Caki2 (cell line): ENCODE measurements at regions not wholly inside any gene's neighbourhood (a gene's known extent, or its start where the extent isn't known, plus 50 kb on each side); places are given as distances from the start of the nearest gene placed in this dataset.
"Not testable (repeated sequence)": the region's sequence is repeated elsewhere in the genome, so short reads cannot be mapped to it uniquely, and the experiment has no call there.

Experiments
- DNase-seq: peaks from one replicate; pipeline ENCODE4 v3.0.0-alpha.2; 2015; ENCODE audit warnings: low read depth
- in situ Hi-C: cut with HindIII; loops from 2 replicates; pipeline ENCODE4 v1.10.0; 2016; ENCODE audit warnings: low sequenced_read_pairs, low pct_unique_long_range_greater_than_20kb, mixed read lengths

DNA sequence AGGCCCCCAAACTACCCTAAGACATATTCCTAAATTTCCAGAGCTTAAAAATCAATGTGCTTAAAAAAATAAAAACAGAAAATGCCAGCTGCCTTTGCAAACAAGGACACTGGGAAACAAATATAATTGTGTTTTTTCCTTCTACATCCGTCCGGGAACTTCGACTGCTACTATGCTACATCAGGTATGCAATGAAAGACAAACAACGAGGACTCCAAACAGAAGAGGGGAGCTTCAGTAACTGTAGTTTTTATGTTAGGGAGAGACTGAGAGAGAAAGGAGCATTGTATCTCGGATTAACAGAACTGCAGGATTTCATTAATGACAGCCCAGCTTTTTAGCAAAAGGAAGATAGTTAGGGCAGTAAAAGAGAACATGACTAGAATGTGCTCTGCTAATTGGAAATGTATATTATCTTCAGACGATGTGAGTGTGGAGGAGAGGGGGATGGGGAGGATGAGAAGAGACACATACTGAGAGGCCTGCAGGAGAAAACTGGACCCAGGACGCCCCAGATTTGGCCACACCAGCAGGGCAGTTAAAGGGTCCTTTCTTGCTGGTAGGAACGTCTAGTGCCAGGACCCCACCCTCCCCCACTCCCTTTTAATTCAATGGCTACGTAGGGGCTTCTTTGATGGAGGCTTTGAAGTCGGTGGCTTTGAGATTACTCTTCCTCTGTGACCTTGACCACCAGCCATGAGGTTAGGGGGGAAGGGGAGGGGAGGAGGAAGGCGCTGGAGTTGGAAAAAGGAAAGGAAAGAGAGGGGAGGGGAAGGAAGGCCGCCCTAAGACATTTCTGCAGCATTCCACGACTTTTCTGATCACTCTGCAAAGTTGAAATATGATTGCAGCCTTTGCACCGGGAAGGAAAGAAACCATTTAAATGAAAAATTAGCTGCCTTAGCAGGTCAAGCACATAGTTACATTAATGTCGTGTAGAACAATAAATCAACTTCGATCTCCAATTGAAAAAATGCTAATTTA, 187.1 kb downstream of the BLID start:
- in situ Hi-C loops, result no loop called here
- no peak for DNase-seq

DNA sequence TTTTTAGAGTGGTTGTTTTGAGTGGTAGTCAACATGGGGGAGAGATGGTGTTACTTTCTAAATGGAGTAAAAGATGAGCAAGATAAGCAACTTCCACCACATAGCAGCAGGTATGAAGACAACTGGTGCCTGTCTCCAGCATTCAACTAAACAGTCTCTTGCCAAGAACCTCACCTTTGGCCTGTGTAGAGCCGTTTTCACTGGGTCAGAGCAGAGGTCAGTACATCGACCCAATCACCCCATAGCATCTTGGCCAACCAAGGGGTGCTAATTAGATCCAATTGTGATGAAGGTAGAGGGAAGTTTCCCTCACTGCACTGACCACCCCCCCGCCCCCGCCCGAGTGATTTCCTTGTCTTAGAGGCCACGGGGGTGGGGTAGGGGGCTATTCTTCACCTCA, 188.2 kb downstream of the BLID start:
- in situ Hi-C loops, result no loop called here
- no peak for DNase-seq

DNA sequence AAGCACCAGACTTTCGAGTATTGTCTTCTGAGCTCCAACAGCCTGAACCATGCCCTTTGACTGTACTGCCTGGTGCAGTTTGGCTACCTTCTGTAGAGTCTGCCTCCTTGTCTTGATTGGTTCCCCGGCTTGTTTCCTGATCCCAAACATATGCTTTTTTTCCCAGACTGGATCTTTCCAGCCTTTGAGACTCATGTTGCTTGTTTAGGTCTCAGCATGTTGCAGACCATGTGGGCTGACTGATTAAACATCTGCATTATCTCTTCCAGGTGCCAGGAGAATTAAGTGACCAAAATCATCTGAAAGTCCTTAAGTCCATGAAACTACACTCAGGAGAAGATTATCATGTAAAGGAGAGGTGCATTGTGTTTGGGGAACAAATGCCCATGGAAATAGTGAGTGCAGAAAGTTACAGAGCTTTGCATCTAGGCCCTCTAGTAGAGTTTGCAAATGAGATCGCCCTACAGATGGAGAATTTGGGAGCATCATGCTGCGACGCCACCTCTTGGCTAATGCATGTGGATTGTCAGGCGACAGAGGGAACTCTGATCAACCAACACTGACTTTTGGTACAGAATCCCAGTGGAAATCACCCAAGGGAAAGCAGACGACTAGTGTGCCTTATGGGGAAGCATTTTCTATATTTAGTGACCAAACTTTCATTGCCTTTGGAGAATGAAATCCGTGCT, 188.8 kb downstream of the BLID start:
- DNase-seq, result no peak
- in situ Hi-C loops, result no loop called here

DNA sequence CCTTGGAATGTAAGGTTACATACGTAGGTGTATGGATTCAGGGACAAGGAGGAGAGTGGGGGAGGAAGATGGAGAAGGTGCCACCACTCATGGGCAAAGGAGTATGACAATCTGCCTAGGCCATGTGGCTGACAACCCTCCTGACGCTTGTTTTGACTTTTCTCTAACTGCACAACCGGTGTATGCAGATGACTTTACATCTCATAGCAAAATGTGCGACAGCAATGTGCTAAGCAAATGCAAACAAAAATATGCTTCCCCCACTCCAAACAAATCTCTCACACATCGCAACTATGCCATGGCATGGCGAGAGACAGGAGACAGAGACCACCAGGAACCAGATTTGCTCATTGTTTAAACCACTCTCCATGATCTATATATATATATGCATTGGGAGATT, 191.8 kb downstream of the BLID start:
- in situ Hi-C loops, result no loop called here
- DNase-seq, result no peak

DNA sequence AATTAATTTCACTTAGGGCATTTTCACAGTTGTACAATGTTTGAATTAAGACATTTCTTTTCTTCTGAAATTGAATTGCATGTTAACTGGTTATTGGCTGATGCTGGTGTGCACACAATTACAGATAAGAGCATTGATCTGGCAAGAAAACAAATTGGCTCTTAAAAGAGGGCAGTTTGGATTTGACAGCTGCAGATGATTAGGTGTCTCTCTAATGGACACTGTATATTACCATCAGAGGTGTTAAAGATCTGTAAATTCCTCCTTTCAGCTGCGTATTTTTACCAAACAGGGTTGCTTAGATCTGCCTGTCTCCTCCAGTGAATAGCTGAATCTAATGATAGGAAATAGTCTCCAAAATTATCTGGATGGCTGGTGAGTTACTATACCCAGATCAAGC, 198.5 kb downstream of the BLID start:
- DNase-seq, result no peak
- in situ Hi-C loops, result no loop called here

DNA sequence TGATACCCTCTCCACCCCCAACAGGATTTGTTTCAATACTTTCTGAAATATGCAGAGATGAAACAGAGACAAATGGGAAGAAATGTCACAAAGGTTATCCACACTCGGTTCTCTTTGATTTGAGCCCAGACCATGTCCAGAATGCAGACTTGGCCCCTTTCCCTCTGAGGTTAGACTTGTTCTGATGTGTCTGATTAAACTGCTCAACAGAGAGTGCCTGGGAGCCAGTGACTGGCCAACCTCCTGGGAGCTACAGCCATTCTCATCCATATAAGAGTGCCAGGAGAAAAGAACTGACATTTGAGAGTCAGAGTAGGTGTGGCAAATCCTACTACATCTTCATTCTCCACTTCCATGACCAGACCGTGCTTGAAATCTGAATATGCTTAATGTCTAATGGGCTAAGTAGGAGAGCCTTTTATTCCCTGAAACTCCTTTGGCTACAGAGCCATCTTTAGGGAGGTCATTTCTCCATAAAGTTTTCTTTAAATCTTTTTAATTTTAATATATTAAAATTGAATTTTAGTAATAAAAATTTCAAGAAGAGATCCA, 201.4 kb downstream of the BLID start:
- in situ Hi-C loops, result no loop called here
- no peak for DNase-seq

DNA sequence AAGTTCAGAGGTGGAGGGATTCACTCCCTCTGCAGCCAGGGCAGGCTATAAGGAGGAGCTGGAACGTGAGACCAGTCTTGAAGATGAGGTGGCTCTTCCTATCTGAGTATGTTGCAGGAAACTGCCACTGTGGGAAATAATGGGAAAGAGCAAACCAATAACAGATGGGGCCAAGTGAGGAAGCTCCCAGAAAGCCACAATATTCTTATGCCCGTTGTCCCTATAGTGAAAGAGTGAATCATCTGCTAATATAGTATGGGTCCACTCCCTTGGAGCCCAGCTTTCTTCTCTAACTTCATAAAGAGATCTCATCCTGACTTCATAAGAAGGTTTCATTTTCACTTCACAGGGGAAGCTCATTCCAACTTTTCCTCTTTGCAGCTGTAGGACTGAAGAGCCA, 206.4 kb downstream of the BLID start:
- in situ Hi-C loops, result no loop called here
- no peak for DNase-seq

DNA sequence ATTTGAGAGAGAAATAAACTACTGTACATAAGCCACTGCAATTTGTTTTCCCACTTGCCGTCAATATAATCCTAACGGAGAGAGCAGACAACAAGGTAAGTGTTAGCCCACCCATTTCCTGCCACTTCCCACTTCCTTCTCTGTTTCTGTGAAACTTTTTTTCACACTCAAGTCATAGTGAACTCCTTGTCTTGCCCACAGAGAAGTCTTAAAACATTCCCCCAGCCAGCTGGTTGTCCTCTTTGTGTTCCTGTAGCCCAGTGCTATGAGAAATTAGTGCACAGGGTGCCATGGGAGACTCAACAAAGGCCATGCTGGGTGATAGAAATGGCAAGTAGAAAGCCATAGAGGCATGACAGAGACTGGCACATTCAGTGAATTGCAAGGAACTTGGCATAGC, 208.6 kb downstream of the BLID start:
- DNase-seq, result no peak
- in situ Hi-C loops, result no loop called here

DNA sequence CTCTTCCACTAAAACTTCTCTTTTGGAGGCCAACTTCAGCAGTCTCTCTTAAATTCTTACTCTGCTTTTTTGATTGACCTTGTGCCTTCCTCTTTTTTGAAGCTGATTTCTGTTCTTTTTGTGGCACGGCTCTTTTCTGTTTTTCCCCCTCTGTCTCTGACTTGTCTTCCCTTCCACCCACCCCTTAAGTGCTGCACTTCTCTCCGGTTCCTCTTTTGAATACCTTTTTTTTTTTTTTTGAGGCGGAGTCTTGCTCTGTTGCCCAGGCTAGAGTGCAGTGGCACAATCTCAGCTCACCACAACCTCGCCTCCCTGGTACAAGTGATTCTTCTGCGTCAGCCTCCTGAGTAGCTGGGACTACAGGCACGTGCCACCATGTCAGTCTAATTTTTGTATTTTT, 211.9 kb downstream of the BLID start:
- in situ Hi-C loops, result no loop called here
- no peak for DNase-seq

DNA sequence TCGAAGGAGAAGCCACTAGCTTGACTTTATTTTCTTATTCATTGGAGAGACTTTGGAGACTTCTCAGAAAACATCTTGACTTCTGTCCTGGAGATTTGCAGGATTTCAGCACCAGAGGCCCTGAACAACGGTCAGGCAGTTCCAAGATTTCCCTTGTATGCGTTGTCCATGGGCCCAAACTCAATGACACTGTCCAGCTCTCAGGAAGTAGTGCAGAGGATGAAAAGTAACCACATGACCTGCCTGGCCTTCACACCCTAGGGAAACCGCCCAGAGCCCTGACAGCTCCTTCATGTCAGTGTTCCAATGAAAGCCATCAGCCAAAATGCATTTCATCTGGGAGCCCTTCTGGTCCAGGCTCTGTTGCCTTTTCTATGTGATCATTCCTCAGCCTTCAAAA, 214.1 kb downstream of the BLID start:
- no peak for DNase-seq
- in situ Hi-C loops, result no loop called here

DNA sequence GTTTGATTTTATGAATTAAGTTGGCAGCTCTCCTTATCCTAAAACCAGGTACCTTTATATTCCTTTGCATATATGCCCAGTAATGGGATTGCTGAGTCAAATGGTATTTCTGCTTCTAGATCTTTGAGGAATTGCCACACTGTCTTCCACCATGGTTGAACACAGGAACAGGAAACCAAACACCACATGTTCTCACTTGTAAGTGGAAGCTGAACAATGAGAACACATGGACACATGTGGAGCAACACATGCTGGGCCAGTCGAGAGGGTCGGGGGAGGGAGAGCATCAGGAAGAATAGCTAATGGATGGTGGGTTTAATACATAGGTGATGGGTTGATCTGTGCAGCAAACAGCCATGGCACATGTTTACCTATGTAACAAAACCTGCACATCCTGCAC, 214.6 kb downstream of the BLID start:
- in situ Hi-C loops, result not testable (repeated sequence)

DNA sequence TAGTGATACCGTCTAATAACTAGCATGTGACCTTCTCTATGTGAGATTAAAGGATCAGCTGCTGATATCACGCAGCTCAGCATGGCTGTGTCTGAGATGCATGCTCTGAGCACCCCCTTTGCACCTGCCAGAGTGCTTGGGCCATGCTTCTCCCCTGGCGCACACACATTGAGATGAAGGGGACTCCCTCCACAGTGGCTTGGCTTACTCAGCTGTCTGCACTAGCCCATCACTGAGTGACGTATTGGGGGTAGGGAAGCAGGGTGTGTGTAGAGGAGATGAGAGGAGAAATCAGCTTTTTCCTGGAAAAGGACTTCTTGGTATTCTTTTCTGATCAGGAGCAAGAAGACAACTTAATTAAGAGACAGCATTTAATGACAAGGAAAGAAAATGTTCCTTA, 216.5 kb downstream of the BLID start:
- no peak for DNase-seq
- in situ Hi-C loops, result no loop called here

More for the DNA sequence above, 214.6 kb downstream of the BLID start:
- not testable (repeated sequence) for DNase-seq

DNA sequence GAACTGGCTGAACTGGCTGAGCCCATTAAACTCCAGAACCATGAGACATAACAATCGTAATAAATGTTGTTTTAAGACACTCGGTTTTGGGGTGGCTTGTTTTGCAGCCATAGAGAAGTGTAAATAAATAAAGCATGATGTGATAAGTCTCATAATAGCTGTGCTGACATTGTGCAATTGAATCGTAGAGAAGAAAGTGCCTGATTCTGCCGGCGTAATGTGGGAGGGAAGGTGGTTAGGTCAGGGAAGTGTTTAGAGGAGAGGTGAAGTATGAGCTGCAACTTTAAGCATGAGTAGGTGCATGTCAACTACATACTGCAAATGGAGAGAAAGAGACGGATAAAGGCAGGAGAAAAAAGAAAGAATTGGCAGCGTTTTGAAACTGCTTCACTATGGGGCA, 217.1 kb downstream of the BLID start:
- in situ Hi-C loops, result no loop called here
- DNase-seq, result no peak

DNA sequence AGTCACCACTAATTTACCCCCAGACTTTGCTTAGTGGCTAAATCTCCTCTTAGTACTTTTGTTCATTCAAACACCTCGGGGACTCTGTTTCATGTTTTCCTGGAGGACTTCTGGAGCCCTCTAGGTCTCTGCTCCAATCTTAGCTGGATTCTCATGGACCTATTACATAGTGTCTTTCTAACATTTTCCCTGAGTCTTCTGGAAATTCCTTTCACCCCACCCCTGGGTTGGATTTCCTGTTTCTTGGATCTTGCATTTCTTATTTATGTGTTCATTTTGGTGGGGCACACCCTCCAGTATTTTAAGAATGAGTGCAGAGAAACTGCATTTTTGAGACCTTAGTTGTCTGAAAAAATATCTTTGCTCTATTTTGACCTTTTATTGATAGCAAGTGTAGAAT, 220.1 kb downstream of the BLID start:
- in situ Hi-C loops, result no loop called here
- DNase-seq, result no peak

DNA sequence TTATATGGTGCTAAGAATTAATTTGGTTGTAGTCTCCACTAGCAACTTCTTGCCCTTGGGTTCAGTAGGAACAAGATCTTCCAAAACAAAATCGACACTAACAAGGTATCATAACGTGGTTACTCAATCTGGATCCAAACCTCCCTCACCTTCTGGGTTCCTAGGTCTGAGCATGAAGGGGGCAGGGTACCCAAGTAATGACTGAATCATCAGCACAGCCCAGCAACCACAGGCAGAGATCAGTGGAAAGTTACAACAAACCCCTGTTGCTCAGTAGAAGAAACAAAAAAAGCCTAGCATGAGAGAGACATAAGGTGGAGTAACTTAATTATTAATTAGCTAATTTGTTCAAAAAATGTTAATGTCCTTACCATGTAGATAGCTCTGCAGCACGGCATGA, 221.4 kb downstream of the BLID start:
- DNase-seq, result no peak
- in situ Hi-C loops, result no loop called here

DNA sequence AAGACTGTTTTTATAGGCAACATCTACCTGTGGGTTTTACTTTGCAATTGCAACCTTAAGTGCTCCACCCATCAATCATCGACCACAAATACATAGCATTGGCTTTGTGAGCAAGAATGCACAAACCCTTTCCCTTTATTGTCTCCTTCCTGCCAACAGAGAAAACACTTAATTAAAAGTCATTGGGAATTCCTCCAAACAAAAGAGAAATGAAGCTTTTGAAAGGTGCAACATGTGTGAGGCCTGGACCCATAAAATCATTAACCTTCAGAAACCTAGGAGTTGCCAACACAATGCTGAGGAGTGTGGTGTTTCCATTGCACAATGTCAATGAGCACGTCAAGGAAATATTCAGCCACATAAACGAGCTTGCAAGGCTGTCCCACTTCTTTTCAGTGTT, 223.2 kb downstream of the BLID start:
- in situ Hi-C loops, result no loop called here
- DNase-seq, result no peak

DNA sequence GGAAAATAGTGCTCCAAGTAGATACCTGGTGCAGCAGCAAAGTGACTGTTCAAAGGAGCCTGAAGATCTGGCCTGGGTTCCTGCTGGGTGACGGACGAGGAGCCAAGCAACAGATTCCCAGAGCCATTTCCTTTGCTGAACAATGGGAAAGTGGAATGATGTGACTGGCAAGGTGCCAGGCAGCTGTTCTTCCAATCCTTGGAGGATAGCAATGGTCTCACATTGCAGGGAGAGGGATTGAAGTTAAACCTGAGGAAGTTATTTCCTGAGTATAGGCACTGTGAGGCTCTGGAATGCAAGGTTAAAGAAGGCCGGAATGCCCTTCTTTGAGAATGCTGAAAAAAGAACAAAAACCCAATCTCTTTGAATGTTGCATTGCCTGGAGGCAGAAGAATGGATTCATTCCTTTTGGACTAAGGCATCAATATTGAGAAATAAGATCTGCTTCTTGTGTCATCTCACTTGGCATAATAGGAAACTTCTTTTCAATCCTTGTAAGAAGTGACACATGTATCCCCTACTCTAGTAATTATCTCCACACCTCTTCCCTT, 223.8 kb downstream of the BLID start:
- DNase-seq, result no peak
- in situ Hi-C loops, result no loop called here

DNA sequence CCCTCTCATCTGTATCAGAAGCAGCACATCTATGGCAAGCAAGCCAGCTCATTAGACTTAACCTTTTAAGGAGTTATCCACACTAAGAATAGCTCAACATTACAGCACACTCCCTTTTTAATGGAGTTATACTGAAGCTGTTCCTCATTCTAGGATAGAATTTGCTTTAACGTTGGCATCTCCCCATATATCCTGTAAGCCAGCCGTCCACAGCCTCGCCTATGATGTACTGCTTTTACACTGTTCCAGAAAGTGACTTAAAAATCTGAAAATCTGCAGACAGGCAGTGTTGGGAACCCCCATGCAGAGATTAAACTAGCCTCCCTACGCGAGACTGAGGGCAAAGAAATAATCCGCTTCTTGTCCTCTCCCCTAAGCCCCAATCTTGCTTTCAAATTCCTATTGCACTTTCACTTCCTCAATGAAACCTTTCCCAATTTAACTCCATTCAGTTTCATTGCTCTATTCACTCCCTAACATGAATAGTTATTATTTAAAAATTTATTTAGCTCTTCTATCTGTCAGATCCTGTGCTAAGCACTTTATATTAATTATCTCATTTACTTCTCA, 225.0 kb downstream of the BLID start:
- in situ Hi-C loops, result no loop called here
- DNase-seq, result no peak

DNA sequence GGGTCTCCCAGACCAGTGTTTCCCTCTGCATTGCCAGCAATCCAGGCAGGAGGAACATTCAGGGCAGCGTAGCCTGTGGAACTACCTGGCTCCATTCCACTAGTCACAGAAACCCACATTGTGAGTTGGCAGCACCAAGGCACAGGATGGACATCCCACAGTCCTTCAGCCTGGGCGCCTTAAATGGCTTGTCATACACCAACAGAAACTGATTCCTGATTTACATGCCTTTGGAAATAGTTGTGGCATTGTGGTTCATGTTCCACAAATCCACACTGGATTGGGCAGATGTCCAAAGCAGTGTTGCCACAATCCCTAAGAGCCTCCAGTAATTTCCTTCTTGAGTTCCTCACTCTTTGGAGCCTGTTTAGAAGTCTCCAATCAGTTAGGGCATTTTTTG, 225.6 kb downstream of the BLID start:
- in situ Hi-C loops, result no loop called here

More for the DNA sequence above, 225.6 kb downstream of the BLID start:
- no peak for DNase-seq
